Body of pancreas (tissue), 4 donors: ENCODE measurements at regions not wholly inside any gene's neighbourhood (a gene's known extent, or its start where the extent isn't known, plus 50 kb on each side); places are given as distances from the start of the nearest gene placed in this dataset.
A peak's percentile ranks its signal among the peaks of the same experiment; 100 is the strongest.

ENCODE experiments used
- ATAC-seq: fragments of 150-250 bp; one replicate; pipeline ENCODE4 v1.9.1; 2016
- DNase-seq, 4 donors: peaks; one replicate each; pipeline ENCODE4 v3.0.0-alpha.2; 2019
- H3K27ac ChIP-seq, 4 donors: fragments of 200-600 bp; sonication (generic); 1 replicate in 3 of 4; 2 replicates in 1 of 4; pipeline versions ENCODE4 v1.5.1 to v1.6.1; 2016 to 2019; ENCODE audit warnings: mild to moderate bottlenecking in 1 of 4, mixed read lengths in 1 of 4, moderate library complexity in 1 of 4
- H3K27me3 ChIP-seq, 2 donors: fragments of 200-600 bp; sonication (generic); one replicate each; pipeline ENCODE4 v1.6.0; 2016; ENCODE audit warnings: mild to moderate bottlenecking in 1 of 2
- H3K36me3 ChIP-seq, 2 donors: fragments of 200-600 bp; sonication (generic); replicated peaks in 1 of 2; 2 replicates each; pipeline ENCODE4 v1.5.1; 2016; ENCODE audit warnings: low read depth in 2 of 2; ENCODE audit not compliant: insufficient read depth in 1 of 2
- H3K4me1 ChIP-seq: fragments of 200-600 bp; sonication (generic); one replicate; pipeline ENCODE4 v1.6.0; 2016
- H3K4me3 ChIP-seq, 2 donors: fragments of 200-600 bp; sonication (generic); 1 replicate in 1 of 2; 2 replicates in 1 of 2; pipeline ENCODE4 v1.5.1; 2016 to 2019
- H3K9me3 ChIP-seq, 3 donors: fragments of 200-600 bp; sonication (generic); 1 replicate in 2 of 3; 2 replicates in 1 of 3; pipeline ENCODE4 v1.5.1; 2016
- POLR2A ChIP-seq, 3 donors: fragments of 450-650 bp; IDR thresholded peaks; one replicate each; pipeline ENCODE4 v1.6.1; 2016; ENCODE audit warnings: antibody characterized with exemption in 3 of 3, mild to moderate bottlenecking in 2 of 3
- WGBS, 2 donors: methylation state at CpG; one replicate each; pipeline ENCODE4 v1.1.5; 2017; 5-methylcytosine and 5-hydroxymethylcytosine counted together
- intact Hi-C: fragments of 100-400 bp; cut with DNase I; formaldehyde crosslinking; loops from one replicate; pipeline ENCODE4 v1.15.1; 2023
- TF ChIP-seq, protein P1 (sequence below), 7 experiments: fragments of 450-650 bp in 4 of 7; fragments of 200-600 bp in 3 of 7; sonication (generic) in 3 of 7; IDR thresholded peaks; one replicate each; pipeline ENCODE4 v1.5.1; 2016 to 2019; ENCODE audit warnings: antibody characterized with exemption in 7 of 7

DNA sequence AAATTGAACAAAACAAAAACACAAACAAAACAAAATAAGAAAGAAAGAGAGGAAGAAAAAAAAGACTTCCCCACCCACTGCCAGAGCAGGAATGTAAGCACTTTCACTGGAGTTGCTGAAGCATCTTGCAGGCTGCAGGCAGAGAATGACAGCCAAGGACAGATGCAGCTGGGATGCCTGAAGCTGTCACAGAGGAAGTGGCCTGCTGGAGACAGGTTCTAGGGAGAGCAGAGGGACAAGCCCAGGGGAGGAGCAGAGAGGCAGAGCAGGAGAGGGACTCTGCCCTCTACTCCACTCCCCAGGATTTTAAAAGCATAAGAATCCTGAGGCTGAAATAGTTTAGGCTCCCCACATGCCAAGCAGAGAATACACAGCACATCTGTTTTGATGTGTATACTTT is 326.2 kb downstream of the TUSC7 start:
- no peak for TF ChIP-seq POLR2A (IDR thresholded peaks at IDR 0.05)
- TF ChIP-seq, protein P1, sequence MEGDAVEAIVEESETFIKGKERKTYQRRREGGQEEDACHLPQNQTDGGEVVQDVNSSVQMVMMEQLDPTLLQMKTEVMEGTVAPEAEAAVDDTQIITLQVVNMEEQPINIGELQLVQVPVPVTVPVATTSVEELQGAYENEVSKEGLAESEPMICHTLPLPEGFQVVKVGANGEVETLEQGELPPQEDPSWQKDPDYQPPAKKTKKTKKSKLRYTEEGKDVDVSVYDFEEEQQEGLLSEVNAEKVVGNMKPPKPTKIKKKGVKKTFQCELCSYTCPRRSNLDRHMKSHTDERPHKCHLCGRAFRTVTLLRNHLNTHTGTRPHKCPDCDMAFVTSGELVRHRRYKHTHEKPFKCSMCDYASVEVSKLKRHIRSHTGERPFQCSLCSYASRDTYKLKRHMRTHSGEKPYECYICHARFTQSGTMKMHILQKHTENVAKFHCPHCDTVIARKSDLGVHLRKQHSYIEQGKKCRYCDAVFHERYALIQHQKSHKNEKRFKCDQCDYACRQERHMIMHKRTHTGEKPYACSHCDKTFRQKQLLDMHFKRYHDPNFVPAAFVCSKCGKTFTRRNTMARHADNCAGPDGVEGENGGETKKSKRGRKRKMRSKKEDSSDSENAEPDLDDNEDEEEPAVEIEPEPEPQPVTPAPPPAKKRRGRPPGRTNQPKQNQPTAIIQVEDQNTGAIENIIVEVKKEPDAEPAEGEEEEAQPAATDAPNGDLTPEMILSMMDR (IDR thresholded peaks at IDR 0.05): no peak
- Histone ChIP-seq H3K9me3 (no peaks in the 10 kb centered on the region), H3K27ac (peak overlapping the region in 2 of 4 donors; percentile 36 to 62), H3K4me1 (no peaks in the 10 kb centered on the region), H3K36me3 (no peaks in the 10 kb centered on the region), H3K4me3 (no peak overlapping the region), H3K27me3 (no peaks in the 10 kb centered on the region)
- intact Hi-C loops: no loop called here
- DNase-seq: peak in 1 of 4 donors; percentile 32
- ATAC-seq: peak; percentile 30

DNA sequence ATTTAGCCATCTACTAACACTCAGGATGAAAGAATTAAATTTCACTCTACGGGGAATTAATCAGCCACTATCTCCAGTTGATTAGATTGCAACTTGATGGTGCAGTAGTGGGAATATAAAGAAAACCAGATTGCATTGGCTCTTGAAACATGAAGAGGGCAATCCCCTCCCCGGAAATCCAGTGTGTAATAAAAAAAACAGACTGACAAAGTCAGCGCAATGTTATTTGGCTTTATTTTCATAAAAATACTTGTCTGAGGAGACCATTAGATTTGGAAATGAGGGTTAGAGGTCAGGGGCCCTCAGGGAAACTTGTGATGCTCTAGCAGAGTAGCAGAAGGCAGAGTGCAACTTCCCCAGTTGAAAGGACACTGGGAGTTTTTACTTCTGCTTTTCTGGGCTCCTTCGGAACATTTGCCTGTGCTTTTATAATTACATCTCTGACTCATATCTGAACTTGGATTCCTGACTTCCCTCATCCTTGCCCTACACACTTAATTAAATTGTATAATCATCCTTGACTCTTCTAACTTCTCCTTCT is 326.8 kb downstream of the TUSC7 start:
- TF ChIP-seq, protein P1 (IDR thresholded peaks at IDR 0.05): no peak
- TF ChIP-seq POLR2A (IDR thresholded peaks at IDR 0.05): no peak
- H3K27ac ChIP-seq: peak overlapping the region in 2 of 4 donors; percentile 36 to 66
- H3K4me3 ChIP-seq: no peak overlapping the region
- H3K9me3 ChIP-seq: no peaks in the 10 kb centered on the region
- intact Hi-C loops: no loop called here
- ATAC-seq (peak; percentile 48), DNase-seq (peak in 3 of 4 donors; percentile 24 to 77 (median 30))
- WGBS, 2 donors: 49 to 57% methylated on average over 4 of the region's 4 CpGs
- H3K27me3 ChIP-seq: no peaks in the 10 kb centered on the region
- H3K4me1 ChIP-seq: no peaks in the 10 kb centered on the region
- no peaks in the 10 kb centered on the region for H3K36me3 ChIP-seq

DNA sequence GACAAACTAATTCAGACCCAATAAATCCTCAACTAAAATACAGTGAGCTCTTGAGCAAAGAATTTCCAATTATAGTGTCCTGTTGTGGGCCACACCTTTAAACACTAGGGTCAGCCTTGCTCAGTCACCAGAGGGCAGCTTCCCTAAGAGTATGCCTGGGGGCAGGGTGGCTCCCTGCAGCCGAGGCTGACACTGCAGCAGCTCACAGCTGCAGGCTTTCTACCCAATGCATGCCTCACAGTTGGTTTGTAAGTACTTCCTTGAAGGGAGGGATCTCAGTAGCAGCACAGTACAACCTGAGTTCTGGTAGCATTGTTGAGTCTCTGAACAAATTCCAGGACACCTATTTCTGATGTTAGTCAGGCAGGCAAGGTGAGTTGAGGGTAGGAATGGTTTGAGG is 335.6 kb downstream of the TUSC7 start:
- DNase-seq (peak in 2 of 4 donors; percentile 35 to 37), ATAC-seq (peak; percentile 15)
- WGBS, 2 donors: 0 to 27% methylated on average over 1 of the region's 1 CpG
- Histone ChIP-seq H3K36me3 (no peaks in the 10 kb centered on the region), H3K9me3 (no peaks in the 10 kb centered on the region), H3K4me1 (peaks cover 10% of the 10 kb centered on the region), H3K27me3 (no peaks in the 10 kb centered on the region), H3K4me3 (no peak overlapping the region), H3K27ac (no peak overlapping the region)
- intact Hi-C loops: no loop called here
- TF ChIP-seq, protein P1 (IDR thresholded peaks at IDR 0.05): no peak
- no peak for TF ChIP-seq POLR2A (IDR thresholded peaks at IDR 0.05)

GRCh38 chr3:117047951-117048705 is 338.5 kb downstream of the TUSC7 start:
- Histone ChIP-seq H3K4me3 (no peak overlapping the region), H3K27ac (no peak overlapping the region), H3K9me3 (no peaks in the 10 kb centered on the region), H3K4me1 (peaks cover 10% of the 10 kb centered on the region), H3K27me3 (no peaks in the 10 kb centered on the region), H3K36me3 (no peaks in the 10 kb centered on the region)
- DNase-seq (no peak), ATAC-seq (no peak)
- intact Hi-C loops: no loop called here
- no peak for TF ChIP-seq POLR2A (IDR thresholded peaks at IDR 0.05)
- TF ChIP-seq, protein P1 (IDR thresholded peaks at IDR 0.05): no peak

GRCh38 chr3:117052395-117052794 is 342.8 kb downstream of the TUSC7 start:
- no peaks in the 10 kb centered on the region for H3K27me3 ChIP-seq
- H3K36me3 ChIP-seq: no peaks in the 10 kb centered on the region
- no peak for DNase-seq
- H3K4me1 ChIP-seq: no peaks in the 10 kb centered on the region
- no peaks in the 10 kb centered on the region for H3K9me3 ChIP-seq
- TF ChIP-seq, protein P1 (IDR thresholded peaks at IDR 0.05): no peak
- TF ChIP-seq POLR2A (IDR thresholded peaks at IDR 0.05): no peak
- intact Hi-C loops: no loop called here
- WGBS, 2 donors: 78 to 84% methylated on average over 5 of the region's 5 CpGs
- no peak overlapping the region for H3K27ac ChIP-seq
- no peak overlapping the region for H3K4me3 ChIP-seq
- ATAC-seq: no peak
